ENCODE measurements at regions not wholly inside any gene's neighbourhood (a gene's known extent, or its start where the extent isn't known, plus 50 kb on each side); places are given as distances from the start of the nearest gene placed in this dataset.
"Not testable (repeated sequence)": the region's sequence is repeated elsewhere in the genome, so short reads cannot be mapped to it uniquely, and the experiment has no call there.

GRCh38 chr7:20466543-20467021 is 135.9 kb downstream of the ITGB8 start:
- DNase-seq (ENCODE audit: low spot score): no peak

GRCh38 chr7:20470082-20470481 is 139.4 kb downstream of the ITGB8 start:
- no peak for DNase-seq (ENCODE audit: low spot score)

GRCh38 chr7:20470726-20471125 is 140.0 kb downstream of the ITGB8 start:
- DNase-seq (ENCODE audit: low spot score): no peak

GRCh38 chr7:20474249-20474648 is 141.2 kb upstream of the ABCB5 start:
- no peak for DNase-seq (ENCODE audit: low spot score)

- DNase-seq (ENCODE audit: low spot score): no peak
Observed at GRCh38 chr7:20475756-20476155, 139.7 kb upstream of the ABCB5 start.

GRCh38 chr7:20477067-20477466 is 138.4 kb upstream of the ABCB5 start:
- no peak for DNase-seq (ENCODE audit: low spot score)

GRCh38 chr7:20479706-20480105 is 135.8 kb upstream of the ABCB5 start:
- DNase-seq (ENCODE audit: low spot score): no peak

GRCh38 chr7:20482071-20482470 is 133.4 kb upstream of the ABCB5 start:
- no peak for DNase-seq (ENCODE audit: low spot score)

GRCh38 chr7:20484356-20484755 is 131.1 kb upstream of the ABCB5 start:
- no peak for DNase-seq (ENCODE audit: low spot score)

GRCh38 chr7:20488850-20489249 is 126.6 kb upstream of the ABCB5 start:
- DNase-seq (ENCODE audit: low spot score): no peak

GRCh38 chr7:20491284-20491683 is 124.2 kb upstream of the ABCB5 start:
- no peak for DNase-seq (ENCODE audit: low spot score)

GRCh38 chr7:20494566-20494965 is 120.9 kb upstream of the ABCB5 start:
- DNase-seq (ENCODE audit: low spot score): no peak

GRCh38 chr7:20501473-20501872 is 114.0 kb upstream of the ABCB5 start:
- not testable (repeated sequence) for DNase-seq (ENCODE audit: low spot score)

GRCh38 chr7:20503278-20503950 is 112.1 kb upstream of the ABCB5 start:
- no peak for DNase-seq (ENCODE audit: low spot score)

- DNase-seq (ENCODE audit: low spot score): no peak
Observed at GRCh38 chr7:20504060-20504459, 111.4 kb upstream of the ABCB5 start.

- DNase-seq (ENCODE audit: low spot score): no peak
Observed at GRCh38 chr7:20506175-20506574, 109.3 kb upstream of the ABCB5 start.

GRCh38 chr7:20507157-20507556 is 108.3 kb upstream of the ABCB5 start:
- no peak for DNase-seq (ENCODE audit: low spot score)

GRCh38 chr7:20508109-20508508 is 107.4 kb upstream of the ABCB5 start:
- no peak for DNase-seq (ENCODE audit: low spot score)

- no peak for DNase-seq (ENCODE audit: low spot score)
Observed at GRCh38 chr7:20509892-20510572, 105.4 kb upstream of the ABCB5 start.

- DNase-seq (ENCODE audit: low spot score): no peak
Observed at GRCh38 chr7:20510573-20510900, 104.9 kb upstream of the ABCB5 start.

- DNase-seq (ENCODE audit: low spot score): no peak
Observed at GRCh38 chr7:20513341-20513740, 102.1 kb upstream of the ABCB5 start.

GRCh38 chr7:20513897-20514296 is 101.6 kb upstream of the ABCB5 start:
- no peak for DNase-seq (ENCODE audit: low spot score)

GRCh38 chr7:20514364-20514763 is 101.1 kb upstream of the ABCB5 start:
- no peak for DNase-seq (ENCODE audit: low spot score)

GRCh38 chr7:20519645-20520044 is 95.8 kb upstream of the ABCB5 start:
- no peak for DNase-seq (ENCODE audit: low spot score)

All from ureter (tissue), 1 donor.